Jurkat, Clone E6-1 (cell line): ENCODE measurements at regions not wholly inside any gene's neighbourhood (a gene's known extent, or its start where the extent isn't known, plus 50 kb on each side); places are given as distances from the start of the nearest gene placed in this dataset.

ENCODE experiments used
- DNase-seq: peaks from one replicate; pipeline ENCODE4 v3.0.0-alpha.2; 2011; ENCODE audit warnings: low read depth, low spot score
- H3K4me3 ChIP-seq: 2 replicates; pipeline ENCODE4 v1.5.1; 2011; ENCODE audit warnings: mild to moderate bottlenecking, low read length, control low read depth, moderate library complexity

DNA sequence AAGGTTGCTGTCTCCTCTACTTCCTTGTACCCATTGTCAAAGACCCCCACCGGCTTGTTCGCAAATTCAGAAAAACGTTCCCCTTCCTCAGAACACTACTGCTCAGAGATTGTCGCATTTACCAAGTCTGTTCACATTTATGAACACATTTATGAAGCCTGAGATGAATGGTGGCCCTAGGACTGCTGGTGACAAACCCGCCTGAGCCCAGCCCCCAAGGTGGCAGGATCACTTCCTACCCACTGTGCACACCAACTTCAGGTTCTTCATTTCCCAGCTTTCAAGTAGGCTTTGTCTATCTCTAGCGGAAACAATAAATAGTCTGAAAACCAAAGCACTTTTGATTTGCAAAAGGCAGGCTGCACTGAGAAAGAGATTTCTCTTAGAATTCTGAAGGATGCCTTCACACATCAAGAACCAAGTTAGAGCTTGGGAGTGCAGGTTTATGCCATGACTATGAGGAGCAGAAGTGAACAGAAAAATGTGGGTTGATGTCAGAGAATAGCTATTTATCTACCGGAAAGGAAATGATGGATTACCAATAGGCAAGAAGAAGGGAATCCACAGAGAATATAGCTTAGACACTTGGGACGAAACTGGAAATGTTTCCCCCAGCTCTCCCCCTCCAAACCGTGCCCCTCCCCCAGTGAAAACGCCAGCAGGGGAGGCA lies 200.5 kb downstream of the TOMM20 start:
- peak; percentile 22 for DNase-seq
- no peak overlapping the region for H3K4me3 ChIP-seq

DNA sequence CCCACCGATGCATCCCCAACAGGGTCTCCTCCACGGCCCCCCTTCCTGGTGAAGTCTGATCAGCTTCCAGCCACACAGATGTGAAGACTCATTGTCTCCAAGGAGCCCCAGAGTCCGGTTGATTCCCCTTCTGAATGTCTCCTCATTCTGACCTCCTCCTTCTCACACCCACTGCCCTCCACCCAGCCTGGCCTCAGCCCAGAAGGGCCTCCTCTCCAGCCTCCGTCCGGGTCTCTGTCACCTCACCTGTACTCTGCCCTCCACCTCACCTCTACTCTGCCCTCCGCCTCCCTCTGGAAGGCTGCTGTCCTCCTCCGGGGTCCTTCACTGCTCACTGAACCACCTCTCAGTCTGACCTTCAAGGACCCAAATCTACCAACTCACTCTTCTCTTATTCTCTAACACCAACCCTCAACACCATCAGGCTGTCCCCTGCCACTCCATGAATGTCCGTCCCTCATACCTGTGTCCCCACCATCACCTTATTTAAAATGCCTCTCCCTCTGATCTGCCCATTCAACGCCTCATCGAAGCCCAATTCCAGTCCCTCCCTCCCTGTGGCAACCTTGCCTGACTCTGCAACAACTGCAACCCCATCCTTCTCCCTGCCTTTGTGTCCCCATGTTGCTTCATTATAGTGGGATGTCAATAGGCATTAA lies 201.2 kb downstream of the TOMM20 start:
- no peak for DNase-seq
- no peak overlapping the region for H3K4me3 ChIP-seq

DNA sequence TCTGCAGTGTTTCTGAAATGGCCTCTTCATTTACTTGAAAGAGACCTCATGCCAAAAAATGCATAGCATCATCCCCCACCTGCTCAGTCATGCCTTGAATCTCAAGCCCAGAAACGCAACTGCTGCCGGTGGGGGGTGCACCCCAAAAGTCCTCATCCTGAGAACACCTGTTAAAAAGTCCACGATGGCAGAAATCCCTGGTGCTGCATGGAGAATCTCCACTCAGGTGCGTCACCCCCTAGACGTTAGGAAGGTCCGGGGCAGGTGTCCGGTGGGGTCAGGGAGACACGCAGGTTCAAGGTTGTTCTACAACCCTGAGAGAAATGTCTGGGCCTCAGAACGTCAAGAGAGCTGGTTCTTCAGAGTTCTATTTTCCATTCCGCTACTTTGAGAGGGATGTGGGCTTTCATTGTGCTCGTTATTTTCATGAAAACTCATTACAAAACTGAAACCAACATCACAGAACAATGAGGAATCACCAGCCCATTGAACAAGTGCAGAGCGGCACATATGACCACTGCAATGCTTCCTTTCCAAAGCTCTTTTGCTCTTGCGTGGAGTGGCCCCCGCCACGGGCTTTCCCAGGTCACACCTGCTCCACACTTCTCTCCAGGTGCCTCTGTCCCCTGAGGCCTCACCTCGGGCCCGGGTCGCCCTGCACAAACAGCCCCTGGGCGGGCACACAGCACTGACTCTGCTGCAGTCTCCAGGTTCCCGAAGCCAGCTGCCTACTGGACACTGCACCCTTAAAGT lies 201.9 kb downstream of the TOMM20 start:
- no peak overlapping the region for H3K4me3 ChIP-seq

DNA sequence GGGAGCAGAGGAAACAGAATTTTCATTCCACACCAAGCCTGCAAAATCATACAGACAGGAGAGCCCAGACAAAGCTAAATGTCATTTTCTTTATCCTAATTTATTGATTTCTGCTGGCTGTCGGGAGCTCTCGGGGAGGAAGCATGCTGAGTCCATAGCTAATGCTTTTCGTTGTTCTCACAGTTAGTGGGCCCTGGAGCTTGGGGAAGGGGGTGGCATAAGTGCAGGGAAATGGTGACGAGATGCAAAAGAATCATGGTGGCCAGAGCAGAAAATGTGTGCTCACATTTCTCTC lies 202.4 kb downstream of the TOMM20 start:
- no peak for DNase-seq

More for the DNA sequence above, 201.9 kb downstream of the TOMM20 start:
- no peak for DNase-seq

DNA sequence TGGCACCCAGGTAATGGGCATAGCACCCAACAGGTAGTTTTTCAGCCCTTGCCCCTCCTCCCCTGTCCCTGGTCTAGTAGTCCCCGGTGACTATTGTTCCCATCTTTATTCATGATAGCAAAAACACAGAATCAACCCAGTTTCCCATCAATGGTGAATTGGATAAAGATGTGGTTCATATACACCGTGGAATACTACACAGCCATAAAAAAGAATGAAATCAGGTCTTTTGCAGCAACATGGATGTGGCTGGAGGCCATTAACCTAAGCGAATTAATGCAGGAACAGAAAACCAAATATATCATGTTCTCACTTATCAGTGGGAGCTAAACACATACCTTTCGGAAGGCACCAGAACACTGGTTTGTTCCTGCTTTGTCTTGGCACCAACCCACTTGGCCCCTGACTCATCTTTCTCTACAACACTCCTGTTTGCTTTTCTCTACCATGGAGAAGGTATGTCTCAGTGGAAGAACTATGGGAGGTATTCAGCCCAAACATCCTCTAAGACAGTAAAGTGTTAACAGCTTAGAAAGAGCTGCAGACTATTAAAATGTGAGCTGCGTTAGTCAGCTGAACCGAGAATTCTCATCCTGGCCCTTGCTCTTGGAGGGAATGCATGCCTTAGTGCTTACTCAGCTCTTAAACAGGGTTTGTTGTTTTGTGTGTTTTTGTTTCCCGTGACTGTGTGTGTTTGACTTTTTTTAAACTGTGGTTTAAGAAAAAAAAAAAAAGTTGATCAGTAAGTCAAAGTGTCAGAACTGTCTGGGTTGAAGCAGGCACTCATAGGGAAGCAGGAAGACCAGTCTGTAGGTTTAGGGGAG lies 203.0 kb downstream of the TOMM20 start:
- DNase-seq = no peak
- no peak overlapping the region for H3K4me3 ChIP-seq

More for the DNA sequence above, 202.4 kb downstream of the TOMM20 start:
- no peak overlapping the region for H3K4me3 ChIP-seq

- DNase-seq = no peak
- no peak overlapping the region for H3K4me3 ChIP-seq
Measured at GRCh38 chr1:234924450-234925355, 203.9 kb downstream of the TOMM20 start.

GRCh38 chr1:234923626-234924025 lies 205.0 kb downstream of the TOMM20 start:
- DNase-seq = no peak
- no peak overlapping the region for H3K4me3 ChIP-seq

GRCh38 chr1:234922987-234923386 lies 205.7 kb downstream of the TOMM20 start:
- DNase-seq = no peak

GRCh38 chr1:234921266-234922062 lies 207.2 kb downstream of the TOMM20 start:
- no peak for DNase-seq
- no peak overlapping the region for H3K4me3 ChIP-seq

More at GRCh38 chr1:234922987-234923386, 205.7 kb downstream of the TOMM20 start:
- no peak overlapping the region for H3K4me3 ChIP-seq

GRCh38 chr1:234920843-234921140 lies 207.8 kb downstream of the TOMM20 start:
- H3K4me3 ChIP-seq = no peak overlapping the region
- DNase-seq = no peak

- H3K4me3 ChIP-seq = no peak overlapping the region
- DNase-seq = no peak
Measured at GRCh38 chr1:234920136-234920842, 208.3 kb downstream of the TOMM20 start.

GRCh38 chr1:234918961-234919761 lies 209.5 kb downstream of the TOMM20 start:
- no peak overlapping the region for H3K4me3 ChIP-seq
- no peak for DNase-seq

- no peak for DNase-seq
- H3K4me3 ChIP-seq = no peak overlapping the region
Measured at GRCh38 chr1:234918181-234918841, 210.3 kb downstream of the TOMM20 start.

DNA sequence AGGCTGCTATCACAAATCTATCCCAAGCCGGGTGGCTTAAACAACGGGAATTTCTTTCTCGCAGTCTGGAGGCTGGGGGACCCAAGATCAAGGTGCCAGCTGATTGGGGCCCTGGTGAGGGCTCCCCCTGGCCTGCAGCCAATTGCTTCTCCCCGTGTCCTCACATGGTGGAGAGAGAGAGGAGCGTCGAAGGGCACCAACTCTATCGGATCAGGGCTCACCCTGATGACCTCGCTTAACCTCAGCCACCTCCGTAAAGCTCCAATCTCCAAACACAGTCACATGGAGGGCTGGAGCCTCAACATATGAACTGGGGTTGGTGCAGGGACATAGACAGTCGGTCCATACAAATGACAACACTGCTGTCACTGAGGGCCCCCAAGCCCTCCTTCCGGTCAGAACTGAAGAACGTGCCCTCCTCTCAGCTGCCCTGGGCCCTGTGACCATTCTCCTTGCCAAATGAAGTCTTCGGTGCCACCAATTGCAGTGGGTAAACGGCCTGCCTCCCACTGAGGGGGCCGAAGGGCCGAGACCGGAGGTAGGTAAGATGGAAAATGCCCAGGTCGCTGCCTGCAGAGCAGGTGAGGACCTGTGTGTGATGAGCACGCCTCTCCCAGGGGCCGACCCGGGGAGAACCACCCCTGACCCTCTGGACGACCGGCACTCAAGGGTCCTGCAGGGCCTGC lies 211.0 kb downstream of the TOMM20 start:
- DNase-seq = no peak
- H3K4me3 ChIP-seq = no peak overlapping the region

GRCh38 chr1:234916840-234917239 lies 211.8 kb downstream of the TOMM20 start:
- DNase-seq = no peak
- H3K4me3 ChIP-seq = no peak overlapping the region
